NT2/D1 (cell line): ENCODE measurements at regions not wholly inside any gene's neighbourhood (a gene's known extent, or its start where the extent isn't known, plus 50 kb on each side); places are given as distances from the start of the nearest gene placed in this dataset.

ENCODE experiments used
- YY1 ChIP-seq: IDR thresholded peaks from 2 replicates; pipeline ENCODE4 v1.6.1; 2011; ENCODE audit not compliant: insufficient read length, insufficient read depth
- ZNF274 ChIP-seq: IDR thresholded peaks from 2 replicates; pipeline ENCODE4 v1.6.1; 2011; ENCODE audit warnings: mild to moderate bottlenecking, low read depth, low read length

GRCh38 chr6:15790116-15790515 is 127.3 kb upstream of the DTNBP1 start:
- TF ChIP-seq YY1 (no peak), ZNF274 (no peak)
